GM12878 (cell line): ENCODE measurements at regions not wholly inside any gene's neighbourhood (a gene's known extent, or its start where the extent isn't known, plus 50 kb on each side); places are given as distances from the start of the nearest gene placed in this dataset.

Source experiments
- ATAC-seq: fragments of 200-7000 bp; cut with Tn5 transposase; 3 replicates; pipeline ENCODE4 v1.9.1; 2020; ENCODE audit warnings: mild to moderate bottlenecking, moderate library complexity
- BruUV-seq: library from RNA; stranded (reverse); fragments of 400-500 nt; replicated peaks from 2 replicates; lab custom pipeline; 2021; lab: Mats Ljungman, UMichigan
- CTCF ChIA-PET: fragments of 300-600 bp; sonication (Branson Sonifier 250); formaldehyde crosslinking; extraction: SDS; loops from one replicate; lab custom pipeline; 2021; ENCODE audit warnings: inconsistent platforms; lab: Yijun Ruan, JAX
- POLR2A ChIA-PET: fragments of 350-600 bp; formaldehyde crosslinking; extraction: SDS; loops from one replicate; lab custom pipeline; 2021; ENCODE audit warnings: inconsistent platforms; lab: Charles Lee
- RAD21 ChIA-PET: fragments of 300-600 bp; sonication (Branson Sonifier 250); formaldehyde crosslinking; loops from one replicate; lab custom pipeline; 2023; ENCODE audit warnings: antibody characterized with exemption; ENCODE audit not compliant: unreplicated experiment; lab: Charles Lee
- SMC1A ChIA-PET: fragments of 300-600 bp; sonication (Branson Sonifier 250); formaldehyde crosslinking; loops from one replicate; lab custom pipeline; 2023; ENCODE audit not compliant: unreplicated experiment, uncharacterized antibody; lab: Charles Lee
- DNase-seq: peaks from one replicate; pipeline ENCODE4 v3.0.0-alpha.2; 2011; ENCODE audit warnings: low read depth, low spot score
- FAIRE-seq: peaks from 3 replicates; lab custom pipeline; 2011; peaks lifted over from hg19 to GRCh38; lab: Jason Lieb, UNC
- H2AFZ ChIP-seq: 2 replicates; pipeline ENCODE4 v1.6.0; 2011; ENCODE audit warnings: low read depth, low read length, control low read depth; ENCODE audit not compliant: control insufficient read depth
- H3K27ac ChIP-seq: 2 replicates; pipeline ENCODE4 v1.5.1; 2011; ENCODE audit warnings: control low read depth; ENCODE audit not compliant: control insufficient read depth, insufficient read depth
- H3K27me3 ChIP-seq, 2 experiments: replicated peaks in 1 of 2; 2 replicates each; pipeline versions ENCODE4 v1.6.0 to v1.6.1; 2011; ENCODE audit warnings: low read length in 1 of 2; ENCODE audit not compliant: control insufficient read depth in 2 of 2, insufficient read depth in 2 of 2
- H3K36me3 ChIP-seq, 2 experiments: 2 replicates each; pipeline ENCODE4 v1.5.1; 2011; ENCODE audit warnings: low read length in 1 of 2; ENCODE audit not compliant: control insufficient read depth in 2 of 2, insufficient read depth in 2 of 2
- H3K4me1 ChIP-seq: 2 replicates; pipeline ENCODE4 v1.6.1; 2011; ENCODE audit warnings: mild to moderate bottlenecking, low read length, moderate library complexity, mixed read lengths; ENCODE audit not compliant: control insufficient read depth, insufficient read depth
- H3K4me2 ChIP-seq: 2 replicates; pipeline ENCODE4 v1.6.0; 2011; ENCODE audit warnings: control low read depth; ENCODE audit not compliant: control insufficient read depth, insufficient read depth
- H3K4me3 ChIP-seq: fragments of 200-600 bp; sonication (generic); 2 replicates; pipeline ENCODE4 v1.5.1; 2016
- H3K79me2 ChIP-seq: 2 replicates; pipeline ENCODE4 v1.6.0; 2011; ENCODE audit warnings: low read length; ENCODE audit not compliant: control insufficient read depth, insufficient read depth
- H3K9ac ChIP-seq: 2 replicates; pipeline ENCODE4 v1.8.0; 2011; ENCODE audit warnings: low read length, control low read depth, mixed read lengths; ENCODE audit not compliant: control insufficient read depth, insufficient read depth
- H3K9me3 ChIP-seq: replicated peaks from 3 replicates; pipeline ENCODE4 v1.5.1; 2011; ENCODE audit warnings: mild to moderate bottlenecking, low read length; ENCODE audit not compliant: control insufficient read depth, insufficient read depth
- H4K20me1 ChIP-seq: 2 replicates; pipeline ENCODE4 v1.6.0; 2011; ENCODE audit not compliant: control insufficient read depth, insufficient read depth
- BACH1 ChIP-seq: fragments of 450-650 bp; IDR thresholded peaks from 2 replicates; pipeline ENCODE4 v1.6.1; 2017; ENCODE audit warnings: mild to moderate bottlenecking, borderline replicate concordance
- GATAD2B ChIP-seq: fragments of 450-650 bp; conservative IDR thresholded peaks from 2 replicates; pipeline ENCODE4 v1.6.1; 2017; ENCODE audit warnings: low read depth, mild to moderate bottlenecking, moderate library complexity
- IKZF1 ChIP-seq: fragments of 450-650 bp; conservative IDR thresholded peaks from 2 replicates; pipeline ENCODE4 v1.6.1; 2017; ENCODE audit warnings: antibody characterized with exemption, mild to moderate bottlenecking
- RCOR1 ChIP-seq: conservative IDR thresholded peaks from 2 replicates; pipeline ENCODE4 v1.6.1; 2012; ENCODE audit warnings: low read depth, low read length, improper control_type of control experiment
- SMAD1 ChIP-seq: fragments of 450-650 bp; IDR thresholded peaks from 2 replicates; pipeline ENCODE4 v1.6.1; 2018; ENCODE audit warnings: mild to moderate bottlenecking, low read depth; ENCODE audit not compliant: partially characterized antibody
- SPI1 ChIP-seq: IDR thresholded peaks from 2 replicates; pipeline ENCODE4 v1.6.1; 2011; ENCODE audit warnings: low read depth, mild to moderate bottlenecking, low read length, moderate library complexity, borderline replicate concordance; ENCODE audit not compliant: insufficient read depth
- WRNIP1 ChIP-seq: IDR thresholded peaks from 2 replicates; pipeline ENCODE4 v1.6.1; 2011; ENCODE audit warnings: low read depth, low read length, improper control_type of control experiment, borderline replicate concordance
- ZBTB33 ChIP-seq: fragments of 450-650 bp; IDR thresholded peaks from 2 replicates; pipeline ENCODE4 v1.6.1; 2017; ENCODE audit warnings: mild to moderate bottlenecking
- ZNF274 ChIP-seq: IDR thresholded peaks from one replicate; pipeline ENCODE4 v1.8.0; 2011; ENCODE audit not compliant: insufficient read length, insufficient read depth
- WGBS: methylation state at CpG from one replicate; pipeline ENCODE4 v1.1.6; 2016; ENCODE audit warnings: low lambda C conversion rate; ENCODE audit not compliant: insufficient replicate concordance, insufficient coverage; ENCODE audit errors: missing lambda C conversion rate; 5-methylcytosine and 5-hydroxymethylcytosine counted together
- in situ Hi-C: fragments of 300-500 bp; cut with MboI; formaldehyde crosslinking; loops from 9 replicates; pipeline ENCODE4 v1.14.3; 2018; ENCODE audit warnings: mixed read lengths
- intact Hi-C: fragments of 100-400 bp; cut with micrococcal nuclease; formaldehyde crosslinking; loops from one replicate; pipeline ENCODE4 v1.14.2; 2022; ENCODE audit not compliant: unreplicated experiment
- TF ChIP-seq, protein P1 (sequence below): fragments of 450-650 bp; IDR thresholded peaks from 2 replicates; pipeline ENCODE4 v1.6.1; 2017; ENCODE audit warnings: borderline replicate concordance
- TF ChIP-seq, protein P2 (sequence below): fragments of 450-650 bp; IDR thresholded peaks from 2 replicates; pipeline ENCODE4 v1.6.1; 2017; ENCODE audit warnings: antibody characterized with exemption, mild to moderate bottlenecking, moderate library complexity
- TF ChIP-seq, protein P3 (sequence below): fragments of 450-650 bp; formaldehyde crosslinking; IDR thresholded peaks from 2 replicates; pipeline ENCODE4 v1.4.0; 2020; ENCODE audit warnings: mild to moderate bottlenecking, moderate library complexity

GRCh38 chr1:22245726-22246125, 102.8 kb upstream of the WNT4 start (continued):
- TF ChIP-seq, protein P1, sequence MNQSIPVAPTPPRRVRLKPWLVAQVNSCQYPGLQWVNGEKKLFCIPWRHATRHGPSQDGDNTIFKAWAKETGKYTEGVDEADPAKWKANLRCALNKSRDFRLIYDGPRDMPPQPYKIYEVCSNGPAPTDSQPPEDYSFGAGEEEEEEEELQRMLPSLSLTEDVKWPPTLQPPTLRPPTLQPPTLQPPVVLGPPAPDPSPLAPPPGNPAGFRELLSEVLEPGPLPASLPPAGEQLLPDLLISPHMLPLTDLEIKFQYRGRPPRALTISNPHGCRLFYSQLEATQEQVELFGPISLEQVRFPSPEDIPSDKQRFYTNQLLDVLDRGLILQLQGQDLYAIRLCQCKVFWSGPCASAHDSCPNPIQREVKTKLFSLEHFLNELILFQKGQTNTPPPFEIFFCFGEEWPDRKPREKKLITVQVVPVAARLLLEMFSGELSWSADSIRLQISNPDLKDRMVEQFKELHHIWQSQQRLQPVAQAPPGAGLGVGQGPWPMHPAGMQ: no peak
- TF ChIP-seq IKZF1: no peak
- TF ChIP-seq SMAD1: no peak
- no peak for TF ChIP-seq BACH1
- TF ChIP-seq WRNIP1: no peak

- POLR2A ChIA-PET: no interaction called here
- RAD21 ChIA-PET: no interaction called here
- SMC1A ChIA-PET: no interaction called here
- no TSS peak for BruUV-seq
- no peak for FAIRE-seq
- Histone ChIP-seq H3K4me2 (no peak overlapping the region), H2AFZ (no peak overlapping the region), H3K79me2 (no peaks in the 10 kb centered on the region), H3K36me3 (no peaks in the 10 kb centered on the region), H3K4me1 (no peaks in the 10 kb centered on the region), H3K27me3 (peaks cover 0 to 5% of the 10 kb centered on the region in 2 experiments; a peak in 3 of 4 replicates), H4K20me1 (0 out of 2 replicates have a peak, but pooled peaks cover 3% of the 10 kb centered on the region), H3K9ac (no peak overlapping the region), H3K27ac (no peak overlapping the region), H3K9me3 (no peaks in the 10 kb centered on the region), H3K4me3 (no peak overlapping the region)
- ATAC-seq: no peak
- intact Hi-C loops (no loop called here), in situ Hi-C loops (no loop called here)
- CTCF ChIA-PET: no interaction called here
- 21% methylated on average over 3 of the region's 3 CpGs for WGBS
- DNase-seq: no peak
- TF ChIP-seq RCOR1 (no peak), ZNF274 (no peak), GATAD2B (no peak), ZBTB33 (no peak), SPI1 (no peak)
- TF ChIP-seq, protein P2, sequence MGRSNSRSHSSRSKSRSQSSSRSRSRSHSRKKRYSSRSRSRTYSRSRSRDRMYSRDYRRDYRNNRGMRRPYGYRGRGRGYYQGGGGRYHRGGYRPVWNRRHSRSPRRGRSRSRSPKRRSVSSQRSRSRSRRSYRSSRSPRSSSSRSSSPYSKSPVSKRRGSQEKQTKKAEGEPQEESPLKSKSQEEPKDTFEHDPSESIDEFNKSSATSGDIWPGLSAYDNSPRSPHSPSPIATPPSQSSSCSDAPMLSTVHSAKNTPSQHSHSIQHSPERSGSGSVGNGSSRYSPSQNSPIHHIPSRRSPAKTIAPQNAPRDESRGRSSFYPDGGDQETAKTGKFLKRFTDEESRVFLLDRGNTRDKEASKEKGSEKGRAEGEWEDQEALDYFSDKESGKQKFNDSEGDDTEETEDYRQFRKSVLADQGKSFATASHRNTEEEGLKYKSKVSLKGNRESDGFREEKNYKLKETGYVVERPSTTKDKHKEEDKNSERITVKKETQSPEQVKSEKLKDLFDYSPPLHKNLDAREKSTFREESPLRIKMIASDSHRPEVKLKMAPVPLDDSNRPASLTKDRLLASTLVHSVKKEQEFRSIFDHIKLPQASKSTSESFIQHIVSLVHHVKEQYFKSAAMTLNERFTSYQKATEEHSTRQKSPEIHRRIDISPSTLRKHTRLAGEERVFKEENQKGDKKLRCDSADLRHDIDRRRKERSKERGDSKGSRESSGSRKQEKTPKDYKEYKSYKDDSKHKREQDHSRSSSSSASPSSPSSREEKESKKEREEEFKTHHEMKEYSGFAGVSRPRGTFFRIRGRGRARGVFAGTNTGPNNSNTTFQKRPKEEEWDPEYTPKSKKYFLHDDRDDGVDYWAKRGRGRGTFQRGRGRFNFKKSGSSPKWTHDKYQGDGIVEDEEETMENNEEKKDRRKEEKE: no peak
- TF ChIP-seq, protein P3, sequence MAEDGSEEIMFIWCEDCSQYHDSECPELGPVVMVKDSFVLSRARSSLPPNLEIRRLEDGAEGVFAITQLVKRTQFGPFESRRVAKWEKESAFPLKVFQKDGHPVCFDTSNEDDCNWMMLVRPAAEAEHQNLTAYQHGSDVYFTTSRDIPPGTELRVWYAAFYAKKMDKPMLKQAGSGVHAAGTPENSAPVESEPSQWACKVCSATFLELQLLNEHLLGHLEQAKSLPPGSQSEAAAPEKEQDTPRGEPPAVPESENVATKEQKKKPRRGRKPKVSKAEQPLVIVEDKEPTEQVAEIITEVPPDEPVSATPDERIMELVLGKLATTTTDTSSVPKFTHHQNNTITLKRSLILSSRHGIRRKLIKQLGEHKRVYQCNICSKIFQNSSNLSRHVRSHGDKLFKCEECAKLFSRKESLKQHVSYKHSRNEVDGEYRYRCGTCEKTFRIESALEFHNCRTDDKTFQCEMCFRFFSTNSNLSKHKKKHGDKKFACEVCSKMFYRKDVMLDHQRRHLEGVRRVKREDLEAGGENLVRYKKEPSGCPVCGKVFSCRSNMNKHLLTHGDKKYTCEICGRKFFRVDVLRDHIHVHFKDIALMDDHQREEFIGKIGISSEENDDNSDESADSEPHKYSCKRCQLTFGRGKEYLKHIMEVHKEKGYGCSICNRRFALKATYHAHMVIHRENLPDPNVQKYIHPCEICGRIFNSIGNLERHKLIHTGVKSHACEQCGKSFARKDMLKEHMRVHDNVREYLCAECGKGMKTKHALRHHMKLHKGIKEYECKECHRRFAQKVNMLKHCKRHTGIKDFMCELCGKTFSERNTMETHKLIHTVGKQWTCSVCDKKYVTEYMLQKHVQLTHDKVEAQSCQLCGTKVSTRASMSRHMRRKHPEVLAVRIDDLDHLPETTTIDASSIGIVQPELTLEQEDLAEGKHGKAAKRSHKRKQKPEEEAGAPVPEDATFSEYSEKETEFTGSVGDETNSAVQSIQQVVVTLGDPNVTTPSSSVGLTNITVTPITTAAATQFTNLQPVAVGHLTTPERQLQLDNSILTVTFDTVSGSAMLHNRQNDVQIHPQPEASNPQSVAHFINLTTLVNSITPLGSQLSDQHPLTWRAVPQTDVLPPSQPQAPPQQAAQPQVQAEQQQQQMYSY: no peak
These were observed 104.0 kb upstream of the WNT4 start for GRCh38 chr1:22246755-22247480.
